RWPE1 (cell line): ENCODE measurements at regions not wholly inside any gene's neighbourhood (a gene's known extent, or its start where the extent isn't known, plus 50 kb on each side); places are given as distances from the start of the nearest gene placed in this dataset.

Experiments
- CTCF ChIA-PET: fragments of 350-600 bp; sonication (Branson Sonifier 250); formaldehyde crosslinking; extraction: SDS; loops from one replicate; lab custom pipeline; 2021; lab: Yijun Ruan, JAX
- POLR2A ChIA-PET: fragments of 400-600 bp; formaldehyde crosslinking; extraction: SDS; loops from one replicate; lab custom pipeline; 2020; ENCODE audit warnings: antibody characterized with exemption; ENCODE audit not compliant: low non-redundant PET; lab: Yijun Ruan, JAX
- DNase-seq: peaks from one replicate; pipeline ENCODE4 v3.0.0; 2012; ENCODE audit warnings: low spot score
- H3K27ac ChIP-seq: fragments of 450-650 bp; 2 replicates; pipeline ENCODE4 v1.5.1; 2017
- TF ChIP-seq, protein P1 (sequence below): fragments of 450-650 bp; conservative IDR thresholded peaks from 2 replicates; pipeline ENCODE4 v1.5.1; 2017; ENCODE audit warnings: low read depth, mild to moderate bottlenecking

DNA sequence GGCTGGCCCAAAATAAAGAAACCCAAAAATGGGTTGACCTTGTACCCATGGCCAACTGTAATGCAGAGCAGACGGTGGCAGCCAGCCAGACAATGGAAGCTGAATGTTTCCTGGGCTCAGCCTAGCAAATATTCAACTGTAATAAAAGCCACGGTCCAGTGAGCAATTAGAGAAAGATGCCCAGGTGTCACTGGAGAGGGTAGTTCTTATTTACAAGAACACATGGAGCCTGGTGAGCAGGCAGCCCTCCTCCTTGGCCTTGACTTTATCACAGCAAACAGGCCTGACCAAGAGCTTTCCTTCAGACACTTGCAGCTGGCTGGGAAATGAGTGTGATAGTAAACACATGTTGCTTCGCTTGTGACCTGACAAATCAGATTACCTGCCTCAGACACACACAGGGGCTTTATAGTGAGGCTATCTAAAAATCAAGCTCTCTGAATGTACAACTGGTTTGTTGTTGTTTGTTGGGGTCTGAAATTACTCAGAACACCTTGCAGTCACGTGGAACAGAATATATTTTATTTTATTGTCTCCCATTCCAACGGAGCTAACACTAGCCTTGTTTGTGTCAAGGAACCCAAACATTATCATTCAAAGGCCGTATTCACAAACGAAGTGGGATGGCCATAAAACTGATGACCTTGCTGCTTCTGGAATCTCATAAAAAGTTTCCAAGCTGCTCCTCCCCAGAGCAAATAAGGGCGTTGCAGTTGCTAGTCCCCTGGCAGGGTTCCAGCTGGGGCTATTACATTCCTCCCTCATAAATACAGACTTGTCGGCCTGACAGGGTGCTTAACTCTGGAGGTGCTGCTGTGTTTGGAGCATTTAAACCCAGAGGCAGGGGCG is 161.1 kb downstream of the BBOX1 start:
- peak; percentile 82 for DNase-seq
- H3K27ac ChIP-seq, result peak overlapping the region; percentile 75
- ChIA-PET POLR2A (no interaction called here), CTCF (interaction anchor here (1.9 kb wide), 1 partner anchor 94 kb away, joined by 5 read pairs; no protein-coding TSS in a partner anchor)
- TF ChIP-seq, protein P1, sequence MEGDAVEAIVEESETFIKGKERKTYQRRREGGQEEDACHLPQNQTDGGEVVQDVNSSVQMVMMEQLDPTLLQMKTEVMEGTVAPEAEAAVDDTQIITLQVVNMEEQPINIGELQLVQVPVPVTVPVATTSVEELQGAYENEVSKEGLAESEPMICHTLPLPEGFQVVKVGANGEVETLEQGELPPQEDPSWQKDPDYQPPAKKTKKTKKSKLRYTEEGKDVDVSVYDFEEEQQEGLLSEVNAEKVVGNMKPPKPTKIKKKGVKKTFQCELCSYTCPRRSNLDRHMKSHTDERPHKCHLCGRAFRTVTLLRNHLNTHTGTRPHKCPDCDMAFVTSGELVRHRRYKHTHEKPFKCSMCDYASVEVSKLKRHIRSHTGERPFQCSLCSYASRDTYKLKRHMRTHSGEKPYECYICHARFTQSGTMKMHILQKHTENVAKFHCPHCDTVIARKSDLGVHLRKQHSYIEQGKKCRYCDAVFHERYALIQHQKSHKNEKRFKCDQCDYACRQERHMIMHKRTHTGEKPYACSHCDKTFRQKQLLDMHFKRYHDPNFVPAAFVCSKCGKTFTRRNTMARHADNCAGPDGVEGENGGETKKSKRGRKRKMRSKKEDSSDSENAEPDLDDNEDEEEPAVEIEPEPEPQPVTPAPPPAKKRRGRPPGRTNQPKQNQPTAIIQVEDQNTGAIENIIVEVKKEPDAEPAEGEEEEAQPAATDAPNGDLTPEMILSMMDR, result no peak

DNA sequence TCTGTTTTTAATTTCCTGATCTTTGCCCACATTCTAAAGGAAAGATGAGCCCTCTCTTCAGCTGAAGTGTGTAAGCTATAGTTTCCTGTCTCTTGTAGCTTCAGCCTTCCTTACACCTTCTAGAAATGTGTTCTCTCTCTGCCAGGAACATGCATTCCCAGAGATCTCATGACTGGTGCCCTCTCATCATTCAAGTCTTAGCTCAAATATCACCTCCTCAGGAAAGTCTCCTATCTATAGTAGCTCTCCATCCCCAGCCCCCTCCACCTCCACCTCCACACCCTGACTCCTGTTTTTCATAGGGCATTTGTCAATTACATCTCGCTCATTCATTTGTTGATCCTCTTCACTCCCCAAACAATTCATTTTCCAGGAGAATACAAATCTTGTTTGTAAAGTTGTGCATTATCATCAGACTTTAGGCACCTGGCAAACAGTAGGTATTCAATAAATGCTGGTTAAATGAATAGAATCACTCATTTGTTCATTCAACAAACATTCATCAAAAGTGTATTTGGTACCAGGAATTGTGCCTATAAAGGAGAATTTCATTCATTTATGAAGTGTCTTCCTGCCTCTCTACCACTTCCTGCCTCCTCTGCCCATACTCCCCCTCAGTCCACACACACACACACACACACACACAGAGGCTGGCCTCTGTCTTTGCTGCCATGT is 160.3 kb downstream of the BBOX1 start:
- CTCF ChIA-PET, result interaction anchor here (0.6 kb wide), 1 partner anchor 84 kb away, joined by 6 read pairs; no protein-coding TSS in a partner anchor
- POLR2A ChIA-PET, result no interaction called here
- H3K27ac ChIP-seq, result peak overlapping the region; percentile 75
- no peak for DNase-seq
- TF ChIP-seq, protein P1, result no peak

DNA sequence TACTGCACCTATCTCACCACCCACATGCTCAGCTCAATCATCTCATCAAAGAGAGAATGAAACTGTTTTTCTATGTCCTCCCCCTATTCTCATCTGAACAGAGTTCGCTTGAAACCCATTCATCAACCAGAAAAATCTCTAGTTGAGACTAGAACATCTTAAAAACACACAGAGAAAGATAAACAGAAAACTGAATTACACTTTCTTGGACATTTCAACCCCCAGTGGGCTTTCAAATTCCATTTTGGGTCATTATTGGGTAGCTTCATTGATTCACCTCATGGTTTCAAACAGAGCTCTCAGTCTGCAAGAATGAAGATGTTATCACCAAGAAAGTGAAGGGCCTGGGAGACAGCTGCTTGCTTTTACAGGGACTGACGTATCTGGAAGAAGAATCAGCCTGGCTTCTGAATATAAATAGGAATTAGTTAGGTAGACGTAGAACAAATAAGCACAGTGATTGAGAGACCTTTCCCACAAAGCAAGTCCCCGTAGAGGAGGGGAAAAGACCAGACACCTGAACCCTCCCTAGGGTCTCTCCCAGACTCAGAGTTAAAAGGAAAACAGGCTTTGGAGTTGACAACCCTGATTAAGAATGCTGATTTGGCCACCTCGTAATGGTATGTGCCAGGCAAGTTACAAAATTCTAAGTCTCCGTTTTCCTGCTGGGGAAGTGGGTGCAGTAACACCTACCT is 155.7 kb downstream of the BBOX1 start:
- DNase-seq, result no peak
- ChIA-PET POLR2A (no interaction called here), CTCF (interaction anchor here (0.5 to 0.7 kb wide), 3 partner anchors 11 to 1061 kb away, joined by 3 to 4 read pairs (median 4); no protein-coding TSS in a partner anchor)
- no peak overlapping the region for H3K27ac ChIP-seq
- TF ChIP-seq, protein P1, result no peak

DNA sequence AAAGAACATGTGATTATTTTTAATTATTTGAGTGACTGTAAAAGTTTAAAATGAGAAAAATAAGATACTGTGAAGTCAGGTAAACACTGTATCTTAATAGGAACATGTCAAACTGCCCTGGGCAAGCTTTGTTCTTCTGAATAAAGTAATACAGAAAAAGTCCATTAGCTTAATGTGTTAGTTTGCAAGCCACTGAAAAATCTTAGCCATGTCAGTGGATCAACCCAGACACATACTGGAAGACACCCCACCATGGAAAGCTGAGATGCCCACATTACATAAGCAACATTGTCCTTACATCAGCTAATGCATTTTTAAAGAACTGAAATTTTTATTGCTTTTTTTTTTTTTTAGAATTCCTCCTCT is 155.2 kb downstream of the BBOX1 start:
- CTCF ChIA-PET, result interaction anchor here (0.5 to 0.7 kb wide), 4 partner anchors 11 to 1061 kb away, joined by 3 to 4 read pairs (median 4); no protein-coding TSS in a partner anchor
- POLR2A ChIA-PET, result no interaction called here
- TF ChIP-seq, protein P1, result no peak
- DNase-seq, result no peak
- H3K27ac ChIP-seq, result no peak overlapping the region

DNA sequence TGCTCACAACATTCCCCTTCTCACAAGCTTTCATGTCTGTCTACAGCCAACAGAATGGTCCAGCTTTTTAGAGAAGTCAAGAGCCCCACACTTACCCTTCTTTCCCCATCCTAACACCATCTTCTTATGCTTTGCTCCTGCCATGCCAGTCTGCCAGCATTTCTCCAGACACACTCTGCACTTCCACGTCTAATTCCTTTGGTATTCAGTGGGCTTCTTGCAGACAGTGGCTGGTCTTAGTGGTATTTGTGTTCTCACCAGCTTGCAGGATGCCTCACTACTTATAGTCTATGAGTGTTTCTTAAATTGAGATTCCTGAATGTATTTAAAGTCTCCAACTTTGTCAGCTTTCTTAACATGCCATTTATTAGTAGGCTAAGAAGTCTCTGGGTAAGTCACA is 154.4 kb downstream of the BBOX1 start:
- CTCF ChIA-PET, result no interaction called here
- POLR2A ChIA-PET, result no interaction called here
- DNase-seq, result no peak
- TF ChIP-seq, protein P1, result no peak
- H3K27ac ChIP-seq, result no peak overlapping the region
